ENCODE measurements at regions not wholly inside any gene's neighbourhood (a gene's known extent, or its start where the extent isn't known, plus 50 kb on each side); places are given as distances from the start of the nearest gene placed in this dataset.

DNA sequence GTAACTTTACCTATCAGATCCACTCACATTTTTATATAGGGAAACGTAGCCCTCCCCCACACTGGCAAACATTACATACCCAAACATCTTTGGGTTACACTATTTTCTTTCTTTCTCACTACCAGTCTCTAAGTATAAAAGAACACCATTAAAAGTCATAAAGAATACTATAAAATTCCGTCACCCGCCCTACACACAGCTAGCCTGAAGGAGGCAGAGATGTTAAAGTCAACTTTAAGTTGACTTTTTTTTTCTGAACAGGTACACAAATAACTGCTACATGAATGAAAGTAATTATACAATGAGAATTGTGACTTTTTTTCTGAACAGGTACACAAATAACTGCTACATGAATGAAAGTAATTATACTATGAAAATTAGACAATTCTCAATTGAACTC lies 628.3 kb downstream of the NUP35 start:
- no peak for TF ChIP-seq POLR2AphosphoS5 (IDR thresholded peaks at IDR 0.05)
- TF ChIP-seq CTCF (IDR thresholded peaks at IDR 0.05): no peak
